HepG2 (cell line): ENCODE measurements at regions not wholly inside any gene's neighbourhood (a gene's known extent, or its start where the extent isn't known, plus 50 kb on each side); places are given as distances from the start of the nearest gene placed in this dataset.

Source experiments
- ATAC-seq: fragments of 200-7000 bp; cut with Tn5 transposase; 3 replicates; pipeline ENCODE4 v1.9.1; 2020; ENCODE audit warnings: mild to moderate bottlenecking, moderate library complexity
- BruUV-seq: library from RNA; stranded (reverse); fragments of 400-500 nt; replicated peaks from 2 replicates; lab custom pipeline; 2021; lab: Mats Ljungman, UMichigan
- CTCF ChIA-PET: fragments of 300-600 bp; formaldehyde crosslinking; extraction: SDS; loops from one replicate; lab custom pipeline; 2021; ENCODE audit warnings: low total read pairs, inconsistent platforms, low intra/inter-chr PET ratio; lab: Yijun Ruan, JAX
- POLR2A ChIA-PET: fragments of 350-600 bp; sonication (Branson Sonifier 250); formaldehyde crosslinking; loops from one replicate; lab custom pipeline; 2020; ENCODE audit warnings: antibody characterized with exemption, inconsistent platforms; lab: Yijun Ruan, JAX
- DNase-seq: peaks from one replicate; pipeline ENCODE4 v3.0.0-alpha.2; 2015; ENCODE audit warnings: low spot score
- FAIRE-seq: peaks from 3 replicates; lab custom pipeline; 2011; peaks lifted over from hg19 to GRCh38; lab: Jason Lieb, UNC
- H2AFZ ChIP-seq: one replicate; pipeline ENCODE4 v1.6.1; 2011; ENCODE audit warnings: low read length, inconsistent platforms
- H3K27ac ChIP-seq: fragments of 300-600 bp; 3 replicates; pipeline ENCODE4 v1.8.0; 2011; ENCODE audit warnings: mixed run types, mild to moderate bottlenecking, mixed read lengths, low read length, inconsistent platforms; ENCODE audit not compliant: insufficient read depth; ENCODE audit errors: extremely low read length
- H3K27me3 ChIP-seq, 2 experiments: fragments of 200-600 bp in 1 of 2; 2 replicates in 1 of 2; 3 replicates in 1 of 2; pipeline versions ENCODE4 v1.6.0 to v1.8.0; 2011; ENCODE audit warnings: low read length in 2 of 2, mild to moderate bottlenecking in 2 of 2, moderate library complexity in 2 of 2, inconsistent platforms in 1 of 2; ENCODE audit not compliant: insufficient read depth in 2 of 2, control insufficient read depth in 1 of 2
- H3K36me3 ChIP-seq, 2 experiments: fragments of 200-600 bp in 1 of 2; replicated peaks in 1 of 2; 2 replicates in 1 of 2; 3 replicates in 1 of 2; pipeline versions ENCODE4 v1.5.1 to v1.8.0; 2011; ENCODE audit warnings: low read length in 2 of 2, inconsistent platforms in 1 of 2; ENCODE audit not compliant: insufficient read depth in 2 of 2, control insufficient read depth in 1 of 2
- H3K4me1 ChIP-seq: 2 replicates; pipeline ENCODE4 v1.5.1; 2012; ENCODE audit warnings: low read length, inconsistent platforms; ENCODE audit not compliant: insufficient read depth
- H3K4me2 ChIP-seq: 2 replicates; pipeline ENCODE4 v1.6.0; 2011; ENCODE audit warnings: low read depth, low read length, inconsistent platforms
- H3K4me3 ChIP-seq, 3 experiments: fragments of 200-600 bp in 1 of 3; sonication (generic), shearing (Covaris generic) in 1 of 3; replicated peaks in 1 of 3; 2 replicates each; pipeline ENCODE4 v1.5.1; 2011 to 2016; ENCODE audit warnings: low read length in 3 of 3, inconsistent platforms in 2 of 3, low read depth in 2 of 3, mild to moderate bottlenecking in 2 of 3, control low read depth in 1 of 3, mixed read lengths in 1 of 3; ENCODE audit not compliant: insufficient read depth in 1 of 3
- H3K79me2 ChIP-seq: one replicate; pipeline ENCODE4 v1.6.1; 2011; ENCODE audit warnings: low read length, inconsistent platforms; ENCODE audit not compliant: insufficient read depth
- H3K9ac ChIP-seq: 2 replicates; pipeline ENCODE4 v1.6.0; 2011; ENCODE audit warnings: mild to moderate bottlenecking, low read depth, low read length, inconsistent platforms; ENCODE audit not compliant: insufficient read depth
- H3K9me3 ChIP-seq: 2 replicates; pipeline ENCODE4 v1.5.1; 2012; ENCODE audit warnings: mild to moderate bottlenecking, low read length
- H4K20me1 ChIP-seq: 2 replicates; pipeline ENCODE4 v1.6.0; 2011; ENCODE audit warnings: inconsistent platforms, mild to moderate bottlenecking, low read length, moderate library complexity; ENCODE audit not compliant: insufficient read depth
- HOXA9 ChIP-seq: sonication (generic); formaldehyde crosslinking; IDR thresholded peaks from 2 replicates; pipeline ENCODE4 v1.8.1; 2022; ENCODE audit warnings: missing genetic modification reagents, mild to moderate bottlenecking, moderate library complexity, borderline replicate concordance
- NR2F6 ChIP-seq, 2 experiments: IDR thresholded peaks; 2 replicates each; pipeline ENCODE4 v1.6.1; 2016; ENCODE audit warnings: antibody characterized with exemption in 1 of 2, mild to moderate bottlenecking in 1 of 2
- RBM39 ChIP-seq: fragments of 200-400 bp; formaldehyde crosslinking; IDR thresholded peaks from one replicate; pipeline ENCODE4 v1.6.1; 2018; ENCODE audit warnings: antibody characterized with exemption, mild to moderate bottlenecking, low read depth, low read length; ENCODE audit not compliant: poor library complexity, severe bottlenecking
- RFX3 ChIP-seq: IDR thresholded peaks from 2 replicates; pipeline ENCODE4 v1.6.1; 2016; ENCODE audit warnings: missing biosample characterization, missing genetic modification reagents
- ZNF124 ChIP-seq: sonication (generic); formaldehyde crosslinking; IDR thresholded peaks from 2 replicates; pipeline ENCODE4 v1.4.0; 2020; ENCODE audit warnings: missing genetic modification reagents
- ZNF597 ChIP-seq: sonication (generic); formaldehyde crosslinking; IDR thresholded peaks from 2 replicates; pipeline ENCODE4 v1.5.0; 2020; ENCODE audit warnings: missing genetic modification reagents
- ZNF646 ChIP-seq: sonication (generic); formaldehyde crosslinking; IDR thresholded peaks from 2 replicates; pipeline ENCODE4 v1.9.0; 2021; ENCODE audit warnings: mild to moderate bottlenecking, missing genetic modification reagents
- ZNF724P ChIP-seq: sonication (generic); formaldehyde crosslinking; IDR thresholded peaks from 2 replicates; pipeline ENCODE4 v1.8.0; 2022; ENCODE audit warnings: missing genetic modification reagents, borderline replicate concordance
- WGBS: methylation state at CpG from one replicate; pipeline ENCODE4 v1.1.6; 2017; ENCODE audit warnings: low lambda C conversion rate; 5-methylcytosine and 5-hydroxymethylcytosine counted together
- in situ Hi-C: cut with HindIII; loops from 2 replicates; pipeline ENCODE4 v1.10.0; 2017; ENCODE audit warnings: low pct_unique_long_range_greater_than_20kb; ENCODE audit not compliant: extremely low pct_ligation_motif_present
- intact Hi-C: fragments of 100-400 bp; cut with micrococcal nuclease; formaldehyde crosslinking; loops from one replicate; pipeline ENCODE4 v1.10.0; 2022; ENCODE audit not compliant: unreplicated experiment
- TF ChIP-seq, protein P1 (sequence below): IDR thresholded peaks from 2 replicates; pipeline ENCODE4 v1.6.1; 2016; ENCODE audit warnings: mild to moderate bottlenecking, missing biosample characterization, missing genetic modification reagents
- TF ChIP-seq, protein P2 (sequence below): sonication (generic); formaldehyde crosslinking; IDR thresholded peaks from 2 replicates; pipeline ENCODE4 v1.4.0; 2020; ENCODE audit warnings: missing genetic modification reagents
- TF ChIP-seq, protein P3 (sequence below): IDR thresholded peaks from 2 replicates; pipeline ENCODE4 v1.6.1; 2016; ENCODE audit warnings: low read depth, borderline replicate concordance

DNA sequence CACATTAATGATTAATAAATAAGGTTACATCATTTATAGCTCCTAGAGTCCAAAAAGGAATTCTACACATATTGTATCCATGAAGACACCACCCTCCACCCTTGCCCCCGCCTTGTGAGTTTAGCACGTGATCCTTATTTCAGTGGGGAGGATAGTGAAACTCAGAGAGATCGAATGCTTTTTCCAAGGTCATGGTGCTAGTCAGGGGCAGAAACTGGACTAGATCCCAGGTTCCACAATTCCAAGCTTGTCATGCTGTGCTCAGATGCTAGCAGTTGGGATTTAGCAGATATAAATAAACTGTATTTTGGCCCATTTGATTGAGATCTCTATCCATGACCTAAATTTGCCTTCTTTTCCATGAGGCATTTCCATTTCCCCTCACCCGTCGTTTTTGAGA, 227.4 kb upstream of the THRB start:
- Histone ChIP-seq H3K9me3 (no peaks in the 10 kb centered on the region), H3K79me2 (no peaks in the 10 kb centered on the region), H3K36me3 (no peaks in the 10 kb centered on the region), H4K20me1 (no peaks in the 10 kb centered on the region), H3K27ac (no peak overlapping the region), H3K9ac (no peak overlapping the region), H3K4me3 (no peak overlapping the region), H2AFZ (no peak overlapping the region), H3K4me2 (no peak overlapping the region), H3K4me1 (no peaks in the 10 kb centered on the region), H3K27me3 (no peaks in the 10 kb centered on the region)
- ChIA-PET CTCF (no interaction called here), POLR2A (no interaction called here)
- in situ Hi-C loops (no loop called here), intact Hi-C loops (no loop called here)
- 29% methylated on average over 5 of the region's 5 CpGs for WGBS
- BruUV-seq: no TSS peak
- ATAC-seq (no peak), DNase-seq (no peak), FAIRE-seq (no peak)
- no peak for TF ChIP-seq HOXA9
- TF ChIP-seq, protein P1, sequence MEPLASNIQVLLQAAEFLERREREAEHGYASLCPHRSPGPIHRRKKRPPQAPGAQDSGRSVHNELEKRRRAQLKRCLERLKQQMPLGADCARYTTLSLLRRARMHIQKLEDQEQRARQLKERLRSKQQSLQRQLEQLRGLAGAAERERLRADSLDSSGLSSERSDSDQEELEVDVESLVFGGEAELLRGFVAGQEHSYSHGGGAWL: no peak
- no peak for TF ChIP-seq RBM39
- no peak for TF ChIP-seq RFX3
- TF ChIP-seq ZNF724P (CRISPR knock-in tag): no peak
- no peak for TF ChIP-seq ZNF124
- TF ChIP-seq ZNF646 (CRISPR knock-in tag): no peak
- TF ChIP-seq NR2F6 (IDR thresholded peaks at IDR 0.05): no peak
- TF ChIP-seq NR2F6 (CRISPR knock-in tag; IDR thresholded peaks at IDR 0.05): no peak
- TF ChIP-seq, protein P2, sequence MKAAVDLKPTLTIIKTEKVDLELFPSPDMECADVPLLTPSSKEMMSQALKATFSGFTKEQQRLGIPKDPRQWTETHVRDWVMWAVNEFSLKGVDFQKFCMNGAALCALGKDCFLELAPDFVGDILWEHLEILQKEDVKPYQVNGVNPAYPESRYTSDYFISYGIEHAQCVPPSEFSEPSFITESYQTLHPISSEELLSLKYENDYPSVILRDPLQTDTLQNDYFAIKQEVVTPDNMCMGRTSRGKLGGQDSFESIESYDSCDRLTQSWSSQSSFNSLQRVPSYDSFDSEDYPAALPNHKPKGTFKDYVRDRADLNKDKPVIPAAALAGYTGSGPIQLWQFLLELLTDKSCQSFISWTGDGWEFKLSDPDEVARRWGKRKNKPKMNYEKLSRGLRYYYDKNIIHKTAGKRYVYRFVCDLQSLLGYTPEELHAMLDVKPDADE (CRISPR knock-in tag): no peak
- no peak for TF ChIP-seq ZNF597 (CRISPR knock-in tag)
- TF ChIP-seq, protein P3, sequence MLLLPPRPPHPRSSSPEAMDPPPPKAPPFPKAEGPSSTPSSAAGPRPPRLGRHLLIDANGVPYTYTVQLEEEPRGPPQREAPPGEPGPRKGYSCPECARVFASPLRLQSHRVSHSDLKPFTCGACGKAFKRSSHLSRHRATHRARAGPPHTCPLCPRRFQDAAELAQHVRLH: no peak
